ENCODE measurements at regions not wholly inside any gene's neighbourhood (a gene's known extent, or its start where the extent isn't known, plus 50 kb on each side); places are given as distances from the start of the nearest gene placed in this dataset.

DNA sequence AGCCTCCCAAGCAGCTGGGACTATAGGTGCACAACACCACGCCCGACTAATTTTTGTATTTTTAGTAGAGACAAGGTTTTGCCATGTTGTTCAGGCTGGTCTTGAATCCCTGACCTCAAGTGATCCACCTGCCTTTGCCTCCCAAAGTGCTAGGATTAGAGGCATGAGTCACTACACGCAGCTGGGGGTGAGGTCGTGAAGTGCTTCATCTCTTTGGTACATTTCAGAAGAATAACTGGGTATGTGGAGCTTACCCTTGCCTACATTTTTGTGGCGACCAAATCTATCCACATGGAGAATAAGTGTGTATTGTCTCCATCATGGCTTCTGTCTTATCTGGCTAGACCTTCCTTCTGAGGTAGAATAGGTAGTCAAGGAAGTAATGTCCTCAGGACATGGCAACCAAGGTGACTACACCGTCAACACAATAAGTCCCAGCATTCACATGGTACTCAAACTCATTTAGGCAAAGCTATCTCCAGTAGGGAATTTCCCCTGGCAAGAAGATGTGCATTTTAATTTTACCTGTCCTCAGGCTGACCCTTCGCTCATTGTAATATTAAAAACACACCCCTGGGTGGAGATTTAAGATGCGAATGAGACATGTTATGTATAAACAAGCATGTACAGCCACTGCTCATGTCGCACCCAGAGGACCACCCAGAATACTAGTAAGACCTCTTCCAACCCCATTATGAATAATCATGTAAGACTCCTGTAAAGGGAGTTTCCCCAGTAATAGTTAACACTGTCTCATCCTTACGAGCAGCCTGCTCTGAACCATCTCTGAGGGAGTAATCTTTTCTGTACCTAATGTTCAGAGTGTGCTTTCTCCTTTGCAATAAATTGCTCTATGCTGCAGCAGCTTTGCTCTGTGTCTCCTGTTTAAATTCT lies 1173.2 kb downstream of the TAF11L14 start:
- DNase-seq (ENCODE audit: low read depth in 1 of 2, low spot score in 2 of 2) = no peak
- Histone ChIP-seq H2BK12ac (ENCODE audit: low read depth, low read length) (no peak overlapping the region), H3K4me1 (replicated peaks in 1 of 4; ENCODE audit: control insufficient read depth in 3 of 4, insufficient read depth in 4 of 4, low read length in 3 of 4) (peaks cover 0 to 7% (median 0%) of the 10 kb centered on the region in 4 experiments; a peak in 3 of 7 replicates), H3K79me1 (ENCODE audit: low read depth, low read length) (no peaks in the 10 kb centered on the region), H2AK5ac (ENCODE audit: low read depth, low read length) (no peak overlapping the region), H3K27ac (ENCODE audit: low read depth, low read length) (no peak overlapping the region), H3K27me3 (replicated peaks in 1 of 4; ENCODE audit: control insufficient read depth in 3 of 4, extremely low read depth in 1 of 4, insufficient read depth in 3 of 4, low read length in 3 of 4) (no peaks in the 10 kb centered on the region), H2AFZ (ENCODE audit: low read length) (no peak overlapping the region), H3K14ac (ENCODE audit: insufficient read length) (no peak overlapping the region), H4K91ac (replicated peaks; ENCODE audit: insufficient read length, low read length) (no peak overlapping the region), H3K4ac (replicated peaks; ENCODE audit: insufficient read length, low read depth, low read length) (no peak overlapping the region), H4K8ac (ENCODE audit: extremely low read depth, insufficient read depth, low read length) (no peak overlapping the region), H3K79me2 (ENCODE audit: control insufficient read depth in 1 of 2, insufficient read depth in 2 of 2, low read length in 2 of 2) (no peaks in the 10 kb centered on the region), H3K23ac (ENCODE audit: insufficient read length) (no peak overlapping the region), H3K9ac (replicated peaks in 1 of 4; ENCODE audit: extremely low read depth in 1 of 4, low read depth in 3 of 4, low read length in 3 of 4) (no peak overlapping the region), H4K20me1 (replicated peaks in 1 of 2; ENCODE audit: control insufficient read depth in 1 of 2, insufficient read depth in 2 of 2, low read length in 2 of 2) (no peaks in the 10 kb centered on the region), H2BK20ac (ENCODE audit: low read length) (no peak overlapping the region), H3K36me3 (ENCODE audit: control insufficient read depth in 2 of 4, insufficient read depth in 4 of 4, low read length in 3 of 4) (no peaks in the 10 kb centered on the region), H3K4me2 (ENCODE audit: insufficient read depth in 1 of 2, low read depth in 2 of 2, low read length in 2 of 2) (no peak overlapping the region), H3K18ac (ENCODE audit: extremely low read depth, low read length) (no peak overlapping the region), H3K23me2 (ENCODE audit: low read depth, low read length) (no peaks in the 10 kb centered on the region), H4K5ac (ENCODE audit: insufficient read length, low read depth, low read length) (no peak overlapping the region), H3K56ac (replicated peaks; ENCODE audit: insufficient read length, low read depth, low read length) (no peak overlapping the region), H3K9me3 (ENCODE audit: insufficient read depth in 2 of 2, low read depth in 1 of 2, low read length in 1 of 2) (no peaks in the 10 kb centered on the region), H2BK120ac (replicated peaks; ENCODE audit: low read depth, low read length) (no peak overlapping the region), H2BK5ac (ENCODE audit: low read depth, low read length) (no peak overlapping the region), H3K4me3 (ENCODE audit: extremely low read depth in 1 of 4, insufficient read depth in 2 of 4, low read depth in 3 of 4, low read length in 4 of 4) (no peak overlapping the region), H2BK15ac (ENCODE audit: low read length) (no peak overlapping the region)
- TF ChIP-seq RFX5 (IDR thresholded peaks at IDR 0.05; ENCODE audit: borderline replicate concordance, low read depth, low read length) = no peak
- TF ChIP-seq SP2 (IDR thresholded peaks at IDR 0.05; ENCODE audit: low read length) = no peak
- TF ChIP-seq ZNF274 (IDR thresholded peaks at IDR 0.05; ENCODE audit: borderline replicate concordance, extremely low read depth, low read length) = no peak
- ChIA-PET CTCF (ENCODE audit: partially characterized antibody) (no interaction called here), POLR2A (ENCODE audit: partially characterized antibody) (no interaction called here)
- 88% methylated on average over 10 of the region's 10 CpGs; no CpG with 5 or more reads in 1 of the 2 experiments for WGBS, 2 experiments (ENCODE audit: extremely low coverage in 1 of 2, insufficient coverage in 1 of 2, insufficient read length in 1 of 2, insufficient replicate concordance in 2 of 2, low coverage in 1 of 2, low lambda C conversion rate in 2 of 2, missing lambda C conversion rate in 1 of 2)
- FAIRE-seq = no peak

Measured in H1 (cell line).